Effector memory CD4-positive, alpha-beta T cell (primary cell): ENCODE measurements at regions not wholly inside any gene's neighbourhood (a gene's known extent, or its start where the extent isn't known, plus 50 kb on each side); places are given as distances from the start of the nearest gene placed in this dataset.

Experiments used
- DNase-seq, 3 donors: peaks; one replicate each; pipeline ENCODE4 v3.0.0-alpha.2; 2020
- H3K27ac ChIP-seq: 2 replicates; pipeline ENCODE4 v1.7.0; 2013; ENCODE audit warnings: mild to moderate bottlenecking, low read length, moderate library complexity; ENCODE audit not compliant: insufficient read depth, poor library complexity, severe bottlenecking
- H3K27me3 ChIP-seq: replicated peaks from 2 replicates; pipeline ENCODE4 v1.7.0; 2013; ENCODE audit warnings: mild to moderate bottlenecking, low read length; ENCODE audit not compliant: insufficient read depth, control insufficient read depth, poor library complexity, severe bottlenecking
- H3K36me3 ChIP-seq: 2 replicates; pipeline ENCODE4 v1.7.0; 2013; ENCODE audit warnings: mild to moderate bottlenecking, low read length, moderate library complexity; ENCODE audit not compliant: control insufficient read depth, insufficient read depth
- H3K4me1 ChIP-seq: 2 replicates; pipeline ENCODE4 v1.7.0; 2013; ENCODE audit warnings: low read length, mild to moderate bottlenecking; ENCODE audit not compliant: control insufficient read depth, insufficient read depth, poor library complexity, severe bottlenecking
- H3K4me3 ChIP-seq: 2 replicates; pipeline ENCODE4 v1.7.0; 2013; ENCODE audit warnings: low read length, low read depth, mild to moderate bottlenecking; ENCODE audit not compliant: insufficient read depth, poor library complexity, severe bottlenecking
- H3K9me3 ChIP-seq: 2 replicates; pipeline ENCODE4 v1.7.0; 2013; ENCODE audit warnings: mild to moderate bottlenecking, low read length, moderate library complexity; ENCODE audit not compliant: control insufficient read depth

DNA sequence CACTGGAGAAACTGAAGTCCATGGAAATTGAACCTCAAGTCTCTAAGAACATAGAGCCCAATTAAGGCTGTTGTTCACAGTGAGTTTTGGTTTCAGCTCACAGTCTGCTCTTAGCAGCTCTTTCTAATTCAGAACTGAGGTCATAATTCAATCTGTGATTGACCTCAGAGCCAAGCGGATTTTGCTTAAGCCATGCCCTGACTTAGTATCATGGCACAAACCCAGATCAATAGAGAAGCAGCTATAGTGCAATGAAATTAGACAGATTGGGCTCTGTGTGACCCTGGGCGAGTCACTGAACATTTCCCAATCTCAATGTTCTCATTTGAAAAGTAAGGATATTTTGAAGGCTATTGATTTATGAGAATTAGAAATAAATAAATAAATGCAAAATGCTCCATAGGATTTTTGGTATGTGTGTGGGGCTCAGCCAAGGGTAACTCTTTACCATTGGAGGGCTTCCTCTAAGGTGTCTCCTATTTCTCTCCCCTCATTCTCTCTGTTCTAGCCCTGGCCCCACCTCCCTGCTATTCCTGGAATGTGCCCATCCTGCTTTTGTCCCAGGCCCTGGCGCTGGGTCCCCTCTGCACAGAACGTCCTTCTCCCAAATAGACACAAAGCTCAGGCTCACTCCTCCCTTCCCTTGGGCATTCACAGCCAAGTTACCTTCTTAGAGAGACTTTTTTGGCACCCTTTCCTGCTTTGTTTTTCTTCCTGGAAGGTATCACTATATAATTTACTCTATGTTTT, 239.6 kb downstream of the LPIN1 start:
- H3K27ac ChIP-seq = no peak overlapping the region
- no peaks in the 10 kb centered on the region for H3K9me3 ChIP-seq
- H3K27me3 ChIP-seq = no peaks in the 10 kb centered on the region
- no peaks in the 10 kb centered on the region for H3K4me1 ChIP-seq
- H3K4me3 ChIP-seq = no peak overlapping the region
- no peaks in the 10 kb centered on the region for H3K36me3 ChIP-seq
- DNase-seq = no peak

GRCh38 chr2:11987151-11987550, 240.7 kb downstream of the LPIN1 start:
- DNase-seq = no peak
- Histone ChIP-seq H3K9me3 (no peaks in the 10 kb centered on the region), H3K36me3 (no peaks in the 10 kb centered on the region), H3K4me1 (no peaks in the 10 kb centered on the region), H3K27me3 (no peaks in the 10 kb centered on the region), H3K27ac (no peak overlapping the region), H3K4me3 (no peak overlapping the region)

DNA sequence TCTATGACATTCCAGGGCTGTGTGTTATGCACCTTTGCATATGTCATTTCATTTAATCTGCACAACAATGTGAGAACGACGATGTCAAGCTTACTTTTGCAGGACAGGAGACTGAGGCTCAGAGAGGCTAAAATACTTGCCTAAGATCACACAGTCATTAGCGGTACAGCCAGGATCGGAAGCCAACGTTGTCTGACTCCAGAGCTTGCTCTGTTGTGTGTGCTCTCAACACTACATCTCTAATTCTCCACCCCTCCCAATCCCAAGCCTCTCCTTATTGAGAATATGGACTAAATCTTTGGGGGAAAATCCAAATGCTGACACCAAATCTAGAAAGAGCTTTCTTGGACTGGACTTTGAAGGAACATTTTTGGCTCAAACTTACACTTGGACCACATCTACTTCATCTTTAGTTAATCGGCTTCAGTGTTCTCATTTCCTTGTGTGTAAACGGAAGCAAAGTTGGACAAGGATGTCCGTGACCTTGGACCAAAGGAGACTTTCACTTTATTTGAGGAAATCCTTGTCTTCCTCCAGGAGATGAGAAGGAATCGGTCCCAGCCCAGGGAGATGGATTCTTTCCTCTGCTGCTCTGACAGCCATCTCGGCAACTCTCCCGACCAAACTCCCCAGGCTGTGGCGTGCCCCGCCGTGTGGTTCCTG, 242.4 kb downstream of the LPIN1 start:
- Histone ChIP-seq H3K36me3 (no peaks in the 10 kb centered on the region), H3K9me3 (no peaks in the 10 kb centered on the region), H3K4me1 (no peaks in the 10 kb centered on the region), H3K4me3 (no peak overlapping the region), H3K27ac (no peak overlapping the region), H3K27me3 (no peaks in the 10 kb centered on the region)
- no peak for DNase-seq

DNA sequence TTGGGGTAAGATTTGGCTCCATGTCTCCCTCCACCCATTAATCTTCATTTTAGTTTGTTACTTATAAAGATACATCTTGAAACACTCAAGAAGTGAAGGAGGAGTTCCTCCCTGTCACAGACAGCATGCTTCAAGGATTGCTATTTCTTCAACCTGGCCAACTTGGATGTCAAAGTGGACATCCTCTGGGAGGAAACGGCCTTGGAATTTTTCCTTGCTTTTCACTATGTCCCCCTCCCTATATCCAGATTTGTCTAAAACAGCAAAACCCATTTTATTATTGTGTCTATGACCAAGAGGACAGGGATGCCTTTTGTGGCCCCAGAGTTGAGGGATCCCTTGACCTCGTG, 242.9 kb downstream of the LPIN1 start:
- no peak overlapping the region for H3K4me3 ChIP-seq
- H3K27ac ChIP-seq = no peak overlapping the region
- no peaks in the 10 kb centered on the region for H3K4me1 ChIP-seq
- H3K36me3 ChIP-seq = no peaks in the 10 kb centered on the region
- H3K27me3 ChIP-seq = no peaks in the 10 kb centered on the region
- peaks cover under 1% of the 10 kb centered on the region for H3K9me3 ChIP-seq
- DNase-seq = no peak

DNA sequence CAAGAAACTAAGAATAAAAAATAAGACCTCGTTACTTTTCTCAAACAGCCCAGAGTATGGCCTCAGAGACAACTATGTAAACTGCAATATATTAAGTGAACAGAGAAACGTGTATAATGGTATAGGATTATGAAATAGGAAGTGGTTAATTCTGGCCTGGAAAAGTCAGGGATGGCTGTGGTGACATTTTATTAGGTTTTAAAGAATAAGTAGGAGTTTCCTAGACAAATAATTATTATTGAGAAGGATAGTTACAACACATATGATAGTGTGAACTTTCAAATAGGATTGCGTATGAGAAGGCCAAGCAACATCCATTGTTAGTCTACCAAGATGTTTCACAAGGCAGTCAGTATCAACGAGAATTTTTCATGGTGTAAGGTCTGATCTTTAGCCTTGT, 244.1 kb downstream of the LPIN1 start:
- no peaks in the 10 kb centered on the region for H3K36me3 ChIP-seq
- no peak for DNase-seq
- H3K27ac ChIP-seq = no peak overlapping the region
- H3K9me3 ChIP-seq = peaks cover 3% of the 10 kb centered on the region
- no peak overlapping the region for H3K4me3 ChIP-seq
- H3K4me1 ChIP-seq = no peaks in the 10 kb centered on the region
- H3K27me3 ChIP-seq = no peaks in the 10 kb centered on the region

DNA sequence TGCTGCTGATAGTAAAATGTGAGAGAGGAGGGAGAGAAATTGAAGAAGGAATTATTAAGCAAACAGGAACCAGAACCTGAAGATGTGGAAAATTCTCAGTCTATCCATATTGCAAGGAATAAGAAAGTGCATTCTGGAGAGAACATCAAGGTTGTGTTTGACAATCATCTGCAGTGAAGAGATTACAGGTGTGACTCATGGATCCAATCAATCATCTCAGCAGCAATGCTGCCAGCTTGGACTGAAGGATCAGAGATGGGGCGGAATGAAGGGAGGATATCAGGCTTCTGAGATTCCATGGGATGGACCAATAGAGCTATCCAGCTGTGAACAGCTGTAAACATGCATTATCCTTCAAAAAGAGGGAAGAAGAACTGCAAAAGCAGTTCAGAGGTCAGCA, 247.3 kb downstream of the LPIN1 start:
- H3K4me1 ChIP-seq = peaks cover 2% of the 10 kb centered on the region
- H3K4me3 ChIP-seq = no peak overlapping the region
- no peak overlapping the region for H3K27ac ChIP-seq
- no peaks in the 10 kb centered on the region for H3K27me3 ChIP-seq
- H3K36me3 ChIP-seq = no peaks in the 10 kb centered on the region
- DNase-seq = no peak
- H3K9me3 ChIP-seq = peaks cover 3% of the 10 kb centered on the region

DNA sequence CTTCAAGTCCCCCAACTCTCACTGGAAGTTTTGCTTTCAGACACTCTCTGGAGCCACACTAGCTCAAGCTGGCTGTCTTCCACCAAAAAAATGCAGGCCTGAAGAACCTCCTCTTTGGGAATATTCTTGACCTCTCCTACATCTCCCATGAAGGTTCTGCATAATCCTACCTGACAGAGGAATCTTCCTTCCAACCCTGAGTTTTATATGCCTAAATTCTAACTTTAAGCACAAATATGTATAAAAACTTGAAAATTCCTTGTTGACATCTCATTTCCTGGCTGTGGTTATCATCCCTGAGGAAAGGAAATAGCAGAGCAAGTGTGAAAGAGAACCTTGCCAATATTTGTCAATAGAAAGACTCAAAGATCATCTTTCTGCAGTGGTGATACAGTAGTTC, 249.0 kb downstream of the LPIN1 start:
- H3K4me1 ChIP-seq = peaks cover 2% of the 10 kb centered on the region
- peaks cover 3% of the 10 kb centered on the region for H3K9me3 ChIP-seq
- H3K36me3 ChIP-seq = no peaks in the 10 kb centered on the region
- H3K27me3 ChIP-seq = no peaks in the 10 kb centered on the region
- no peak overlapping the region for H3K27ac ChIP-seq
- DNase-seq = no peak
- H3K4me3 ChIP-seq = no peak overlapping the region

DNA sequence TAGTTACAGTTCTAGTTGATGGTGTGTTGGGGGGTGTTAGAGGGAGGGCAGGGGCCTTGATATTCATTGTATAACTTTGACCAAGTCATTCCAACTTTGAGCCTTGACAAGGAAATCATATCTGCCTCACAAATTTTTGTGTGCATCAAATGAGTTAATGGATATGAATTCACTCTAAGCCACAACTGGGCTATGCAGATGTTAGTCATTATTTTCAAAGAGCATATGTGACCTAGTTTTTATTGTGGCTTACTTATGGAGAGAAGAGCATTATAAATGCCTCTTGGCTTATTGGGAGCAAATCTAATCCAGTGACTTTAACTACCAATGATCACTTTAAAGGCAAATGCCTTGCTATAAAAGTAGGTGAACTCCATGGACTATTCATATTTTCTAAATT, 250.2 kb downstream of the LPIN1 start:
- H3K27ac ChIP-seq = no peak overlapping the region
- peaks cover 4% of the 10 kb centered on the region for H3K27me3 ChIP-seq
- H3K36me3 ChIP-seq = no peaks in the 10 kb centered on the region
- peaks cover 3% of the 10 kb centered on the region for H3K9me3 ChIP-seq
- DNase-seq = no peak
- H3K4me3 ChIP-seq = no peak overlapping the region
- H3K4me1 ChIP-seq = peaks cover 2% of the 10 kb centered on the region

DNA sequence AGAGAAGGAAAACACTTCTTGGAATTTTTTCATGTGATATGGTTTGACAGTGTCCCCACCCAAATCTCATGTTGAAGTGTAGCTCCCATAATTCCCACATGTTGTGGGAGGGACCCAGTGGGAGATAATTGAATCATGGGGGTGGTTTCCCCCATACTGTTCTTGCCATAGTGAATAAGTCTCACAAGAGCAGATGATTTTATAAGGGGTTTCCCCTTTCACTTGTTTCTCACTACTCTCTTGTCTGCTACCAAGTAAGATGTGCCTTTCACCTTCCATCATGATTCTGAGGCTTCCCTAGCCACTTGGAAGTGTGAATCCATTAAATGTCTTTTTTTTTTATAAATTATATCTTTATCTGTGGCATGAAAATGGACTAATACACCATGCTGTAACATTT, 250.7 kb downstream of the LPIN1 start:
- Histone ChIP-seq H3K36me3 (no peaks in the 10 kb centered on the region), H3K4me3 (no peak overlapping the region), H3K9me3 (peaks cover 3% of the 10 kb centered on the region), H3K4me1 (peaks cover 2% of the 10 kb centered on the region), H3K27me3 (peaks cover 4% of the 10 kb centered on the region), H3K27ac (no peak overlapping the region)
- DNase-seq = no peak

DNA sequence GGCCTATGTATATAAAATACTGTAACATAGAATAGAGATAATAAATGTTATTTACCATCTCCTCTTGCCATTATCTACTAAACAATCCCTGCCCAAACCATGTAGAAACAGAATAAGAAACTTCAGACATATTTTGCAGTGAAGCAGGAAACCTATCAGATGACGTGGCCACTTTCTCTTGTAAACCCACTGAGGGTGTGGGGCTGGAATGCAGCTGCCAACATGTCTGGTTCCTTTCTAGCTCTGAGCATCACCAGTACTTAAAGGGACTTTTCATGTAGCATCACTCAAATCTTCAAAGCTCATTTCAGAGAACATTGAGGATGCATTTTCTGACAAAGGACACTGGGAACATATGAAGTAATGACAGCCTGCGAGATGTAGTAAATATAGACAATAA, 251.8 kb downstream of the LPIN1 start:
- DNase-seq = no peak
- peaks cover 4% of the 10 kb centered on the region for H3K27me3 ChIP-seq

More for the DNA sequence above, 251.8 kb downstream of the LPIN1 start:
- Histone ChIP-seq H3K4me3 (no peak overlapping the region), H3K27ac (no peak overlapping the region), H3K36me3 (no peaks in the 10 kb centered on the region), H3K9me3 (peaks cover 3% of the 10 kb centered on the region), H3K4me1 (peaks cover 2% of the 10 kb centered on the region)
